ENCODE measurements at regions not wholly inside any gene's neighbourhood (a gene's known extent, or its start where the extent isn't known, plus 50 kb on each side); places are given as distances from the start of the nearest gene placed in this dataset.
"Not testable (repeated sequence)": the region's sequence is repeated elsewhere in the genome, so short reads cannot be mapped to it uniquely, and the experiment has no call there.

DNA sequence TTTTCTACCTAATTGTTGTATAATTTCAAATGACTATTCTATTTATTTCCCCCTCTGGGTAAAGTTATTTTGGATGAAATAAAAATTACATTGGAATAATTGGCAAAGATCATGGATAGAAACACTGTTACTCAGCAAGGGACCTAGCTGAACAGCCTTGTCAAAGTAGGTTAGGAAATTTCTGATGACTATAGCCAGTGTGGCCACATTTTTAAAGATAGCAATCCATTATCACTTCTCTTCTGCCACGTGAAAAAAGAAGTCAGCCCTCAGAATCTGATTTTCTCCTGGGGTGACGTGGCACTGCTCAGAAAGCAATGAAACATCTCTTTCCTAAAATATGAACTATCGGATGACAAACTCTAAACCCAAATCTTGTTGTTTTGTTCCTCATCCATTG lies 784.2 kb upstream of the RIOK2 start:
- Mint-ChIP-seq H3K4me1 (ENCODE audit: low read depth in 2 of 2) (no peaks in the 10 kb centered on the region), H3K27me3 (no peaks in the 10 kb centered on the region), H3K9me3 (peaks cover 0 to 2% of the 10 kb centered on the region in 2 donors), H3K36me3 (ENCODE audit: insufficient read depth) (no peaks in the 10 kb centered on the region), H3K27ac (no peak overlapping the region), H3K4me3 (no peak overlapping the region)
- DNase-seq = no peak
- no peak for ATAC-seq (replicated peaks)

DNA sequence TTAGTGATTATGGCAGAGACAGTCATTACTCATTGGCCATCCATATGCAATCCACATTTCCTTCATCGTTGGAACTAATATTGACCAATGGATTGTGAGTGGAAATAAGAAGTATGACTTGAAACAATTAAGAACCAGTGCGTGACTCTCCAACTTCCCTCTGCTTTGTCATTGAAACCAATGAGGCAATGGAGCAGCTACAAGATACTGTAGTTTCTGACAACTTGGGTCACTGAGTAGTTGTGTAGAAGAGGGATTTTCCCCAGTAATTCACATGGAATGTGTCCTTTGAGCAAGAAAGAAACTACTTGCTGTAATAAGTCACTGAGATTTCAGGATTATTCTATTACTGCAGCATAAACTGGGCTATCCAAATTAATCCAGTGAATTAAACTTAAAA lies 785.3 kb upstream of the RIOK2 start:
- no peaks in the 10 kb centered on the region for H3K27me3 Mint-ChIP-seq
- ATAC-seq (replicated peaks) (no peak), DNase-seq (no peak)
- H3K27ac Mint-ChIP-seq = no peak overlapping the region
- H3K9me3 Mint-ChIP-seq = peaks cover 0 to 2% of the 10 kb centered on the region in 2 donors
- no peak overlapping the region for H3K4me3 Mint-ChIP-seq
- no peaks in the 10 kb centered on the region for H3K4me1 Mint-ChIP-seq (ENCODE audit: low read depth in 2 of 2)
- H3K36me3 Mint-ChIP-seq (ENCODE audit: insufficient read depth) = no peaks in the 10 kb centered on the region

DNA sequence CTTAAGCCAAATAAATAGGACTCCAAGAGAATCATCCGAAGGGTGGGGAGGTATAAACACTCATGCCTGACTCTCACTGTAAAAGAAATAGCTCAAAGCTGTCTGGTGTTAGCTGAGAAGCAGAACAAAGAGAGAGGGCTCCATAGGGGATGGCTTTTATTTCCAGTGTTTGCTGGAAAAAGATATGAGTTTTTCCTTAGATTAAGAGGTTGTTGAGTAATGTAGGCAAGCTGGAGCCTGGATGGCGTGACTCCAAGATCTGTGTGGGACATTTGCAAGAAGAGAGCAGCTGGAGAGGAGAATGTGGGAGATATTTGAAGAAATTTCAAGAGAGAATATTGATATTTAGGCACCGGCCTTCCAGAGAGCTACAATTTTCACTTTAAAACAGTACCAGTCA lies 793.7 kb upstream of the RGMB start:
- no peak overlapping the region for H3K4me3 Mint-ChIP-seq
- no peak overlapping the region for H3K27ac Mint-ChIP-seq
- DNase-seq (no peak), ATAC-seq (replicated peaks) (no peak)
- H3K36me3 Mint-ChIP-seq (ENCODE audit: insufficient read depth) = no peaks in the 10 kb centered on the region
- H3K4me1 Mint-ChIP-seq (ENCODE audit: low read depth in 2 of 2) = no peaks in the 10 kb centered on the region
- H3K9me3 Mint-ChIP-seq = peaks cover 6 to 14% of the 10 kb centered on the region in 2 donors
- H3K27me3 Mint-ChIP-seq = no peaks in the 10 kb centered on the region

DNA sequence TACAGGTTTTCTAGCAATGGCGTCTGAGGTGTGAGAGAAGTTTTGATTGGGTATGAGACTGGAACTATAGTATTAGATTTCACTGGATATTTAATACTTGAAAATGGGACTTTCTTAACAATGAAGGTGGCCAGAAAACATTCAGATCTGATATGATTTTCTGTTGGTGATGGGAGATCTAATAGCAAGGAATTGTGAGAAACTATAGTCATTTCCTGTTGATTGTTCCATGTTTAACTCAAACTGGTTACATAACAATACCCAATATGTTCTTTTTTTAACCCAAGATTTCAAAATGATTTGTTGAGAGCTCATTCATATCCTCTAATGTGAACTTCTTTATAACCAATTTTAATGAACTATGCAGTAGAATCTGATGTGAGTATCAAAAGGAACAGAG lies 793.2 kb upstream of the RGMB start:
- DNase-seq (no peak), ATAC-seq (replicated peaks) (no peak)
- no peaks in the 10 kb centered on the region for H3K36me3 Mint-ChIP-seq (ENCODE audit: insufficient read depth)
- no peaks in the 10 kb centered on the region for H3K27me3 Mint-ChIP-seq
- H3K27ac Mint-ChIP-seq = no peak overlapping the region
- H3K9me3 Mint-ChIP-seq = peaks cover 4 to 10% of the 10 kb centered on the region in 2 donors
- H3K4me3 Mint-ChIP-seq = no peak overlapping the region
- no peaks in the 10 kb centered on the region for H3K4me1 Mint-ChIP-seq (ENCODE audit: low read depth in 2 of 2)

DNA sequence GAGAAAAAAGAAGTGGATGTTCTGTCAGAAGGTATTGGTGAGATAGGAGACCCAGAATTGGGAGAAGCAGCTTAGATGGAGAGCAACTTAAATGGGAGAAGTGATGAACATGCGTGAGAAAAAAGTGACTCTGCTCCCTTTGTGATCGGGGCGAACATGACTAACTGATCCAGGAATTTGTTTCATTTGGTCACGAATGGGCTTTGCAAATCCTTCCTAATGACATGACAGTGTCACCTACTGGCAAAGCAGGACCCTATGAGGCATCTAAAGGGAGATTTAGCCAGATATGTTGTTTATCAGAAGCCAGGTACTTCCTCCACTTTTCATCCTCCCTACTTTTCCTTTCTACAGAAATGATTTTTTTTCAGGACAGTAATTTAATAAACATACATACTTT lies 787.4 kb upstream of the RGMB start:
- H3K4me1 Mint-ChIP-seq (ENCODE audit: low read depth in 2 of 2) = no peaks in the 10 kb centered on the region
- no peak overlapping the region for H3K4me3 Mint-ChIP-seq
- H3K9me3 Mint-ChIP-seq = peaks cover 5 to 14% of the 10 kb centered on the region in 2 donors
- H3K36me3 Mint-ChIP-seq (ENCODE audit: insufficient read depth) = no peaks in the 10 kb centered on the region
- ATAC-seq (replicated peaks) (no peak), DNase-seq (no peak)
- no peak overlapping the region for H3K27ac Mint-ChIP-seq
- H3K27me3 Mint-ChIP-seq = no peaks in the 10 kb centered on the region

DNA sequence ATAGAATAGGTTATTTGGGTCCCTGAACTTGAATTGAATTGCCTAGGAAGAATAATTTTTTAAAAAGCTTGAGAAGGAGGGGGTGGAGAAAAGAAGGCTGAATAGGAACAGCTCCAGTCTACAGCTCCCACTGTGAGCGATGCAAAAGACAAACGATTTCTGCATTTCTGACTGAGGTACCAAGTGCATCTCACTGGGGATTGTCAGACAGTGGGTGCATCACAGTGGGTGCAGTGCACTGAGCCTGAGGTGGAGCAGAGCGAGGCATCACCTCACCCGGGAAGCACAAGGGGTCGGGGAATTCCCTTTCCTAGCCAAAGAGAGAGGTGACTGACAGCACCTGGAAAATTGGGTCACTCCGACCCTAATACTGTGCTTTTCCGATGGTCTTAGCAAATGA lies 782.2 kb upstream of the RGMB start:
- no peak for ATAC-seq (replicated peaks)
- no peak overlapping the region for H3K4me3 Mint-ChIP-seq
- no peak for DNase-seq
- H3K27ac Mint-ChIP-seq = no peak overlapping the region
- no peaks in the 10 kb centered on the region for H3K27me3 Mint-ChIP-seq
- peaks cover 4 to 8% of the 10 kb centered on the region in 2 donors for H3K9me3 Mint-ChIP-seq
- no peaks in the 10 kb centered on the region for H3K36me3 Mint-ChIP-seq (ENCODE audit: insufficient read depth)
- no peaks in the 10 kb centered on the region for H3K4me1 Mint-ChIP-seq (ENCODE audit: low read depth in 2 of 2)

DNA sequence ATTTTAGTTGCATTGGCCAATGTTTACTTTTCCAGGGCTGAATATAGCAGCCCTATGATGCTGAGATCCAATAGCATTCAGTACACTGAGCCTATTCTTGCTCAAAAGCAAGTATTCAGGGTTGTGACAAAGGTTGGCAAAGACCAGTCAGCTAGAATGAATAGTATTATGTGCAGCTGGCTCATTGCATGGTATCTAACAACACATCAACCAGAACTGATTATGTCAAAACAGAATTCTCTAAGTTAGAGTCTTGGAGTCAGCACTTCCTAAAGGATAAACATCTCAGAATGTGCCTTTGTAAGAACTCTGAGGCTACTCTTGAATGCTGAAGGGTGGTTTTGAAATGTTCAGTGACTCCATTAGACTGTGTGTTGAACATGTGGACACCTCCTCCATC lies 774.5 kb upstream of the RGMB start:
- Mint-ChIP-seq H3K9me3 (peaks cover 0 to 7% of the 10 kb centered on the region in 2 donors), H3K27ac (no peak overlapping the region), H3K27me3 (no peaks in the 10 kb centered on the region), H3K36me3 (ENCODE audit: insufficient read depth) (no peaks in the 10 kb centered on the region), H3K4me1 (ENCODE audit: low read depth in 2 of 2) (no peaks in the 10 kb centered on the region), H3K4me3 (no peak overlapping the region)
- DNase-seq (no peak), ATAC-seq (replicated peaks) (no peak)

DNA sequence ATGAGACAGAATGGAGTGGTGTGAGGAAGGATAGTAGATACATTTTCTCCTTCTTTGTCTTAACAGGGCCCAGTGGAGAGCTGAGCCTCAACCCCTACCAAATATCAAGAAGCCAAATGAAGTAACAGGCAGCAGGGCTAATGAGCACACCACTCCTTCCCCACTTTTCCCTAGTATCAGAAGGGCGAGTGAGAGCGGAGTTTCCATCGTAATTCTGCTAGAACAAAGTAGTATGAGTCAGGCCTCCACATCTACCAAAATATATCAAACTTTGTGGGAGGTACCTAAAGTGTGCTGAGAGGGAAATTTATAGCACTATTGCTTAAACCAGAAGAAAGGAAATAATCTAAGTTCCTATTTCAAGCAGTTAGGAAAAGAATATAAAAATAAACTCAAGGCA lies 769.0 kb upstream of the RGMB start:
- Mint-ChIP-seq H3K27ac (no peak overlapping the region), H3K4me3 (no peak overlapping the region), H3K27me3 (no peaks in the 10 kb centered on the region), H3K9me3 (peaks cover 0 to 2% of the 10 kb centered on the region in 2 donors), H3K4me1 (ENCODE audit: low read depth in 2 of 2) (no peaks in the 10 kb centered on the region), H3K36me3 (ENCODE audit: insufficient read depth) (no peaks in the 10 kb centered on the region)
- ATAC-seq (replicated peaks) = no peak
- DNase-seq = no peak

DNA sequence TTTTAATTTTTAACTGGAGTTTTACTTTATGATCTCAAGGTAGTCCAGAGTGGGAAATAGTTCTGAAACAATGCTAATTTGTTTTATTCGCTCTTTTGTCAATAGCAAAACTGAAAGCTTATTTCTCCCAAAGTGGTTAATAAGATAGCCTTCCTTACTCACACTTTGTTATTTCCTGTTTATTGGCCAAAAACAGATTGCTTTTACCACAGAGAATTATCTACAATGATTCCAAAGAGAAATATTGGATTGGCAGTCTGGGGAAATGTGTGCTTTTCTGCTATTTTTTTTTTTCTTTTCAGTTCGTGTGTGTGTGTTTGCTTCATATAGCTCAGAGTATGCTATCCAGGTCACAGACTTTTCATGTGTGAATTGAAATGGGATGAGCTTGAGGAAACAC lies 756.7 kb upstream of the RGMB start:
- Mint-ChIP-seq H3K9me3 (peaks cover 4 to 7% of the 10 kb centered on the region in 2 donors), H3K36me3 (ENCODE audit: insufficient read depth) (no peaks in the 10 kb centered on the region), H3K27me3 (no peaks in the 10 kb centered on the region), H3K27ac (no peak overlapping the region), H3K4me1 (ENCODE audit: low read depth in 2 of 2) (no peaks in the 10 kb centered on the region), H3K4me3 (no peak overlapping the region)
- DNase-seq (no peak), ATAC-seq (replicated peaks) (no peak)

DNA sequence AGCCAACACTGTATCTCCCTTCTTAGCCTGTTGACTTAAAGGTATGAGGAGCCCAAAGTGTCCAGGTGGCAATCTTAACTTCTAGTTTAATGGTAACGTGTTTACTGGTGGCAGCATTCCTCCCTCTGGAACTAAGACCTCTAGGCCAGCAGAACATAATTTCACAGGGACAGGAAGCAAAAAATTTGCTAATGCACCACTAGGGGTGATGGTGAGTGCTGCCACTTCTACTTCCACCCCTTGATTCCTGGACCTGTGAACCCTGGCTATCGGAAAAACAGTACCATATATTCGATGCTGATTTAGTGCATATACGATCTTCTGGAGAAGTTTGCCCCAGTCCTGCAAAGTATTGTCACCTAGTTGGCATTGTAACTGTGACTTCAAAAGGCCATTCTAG lies 743.2 kb upstream of the RGMB start:
- not testable (repeated sequence) for H3K36me3 Mint-ChIP-seq (ENCODE audit: insufficient read depth); H3K27ac Mint-ChIP-seq; DNase-seq; ATAC-seq (replicated peaks); H3K4me1 Mint-ChIP-seq (ENCODE audit: low read depth in 2 of 2); H3K27me3 Mint-ChIP-seq; H3K4me3 Mint-ChIP-seq
- peaks cover 6 to 13% of the 10 kb centered on the region in 2 donors for H3K9me3 Mint-ChIP-seq

DNA sequence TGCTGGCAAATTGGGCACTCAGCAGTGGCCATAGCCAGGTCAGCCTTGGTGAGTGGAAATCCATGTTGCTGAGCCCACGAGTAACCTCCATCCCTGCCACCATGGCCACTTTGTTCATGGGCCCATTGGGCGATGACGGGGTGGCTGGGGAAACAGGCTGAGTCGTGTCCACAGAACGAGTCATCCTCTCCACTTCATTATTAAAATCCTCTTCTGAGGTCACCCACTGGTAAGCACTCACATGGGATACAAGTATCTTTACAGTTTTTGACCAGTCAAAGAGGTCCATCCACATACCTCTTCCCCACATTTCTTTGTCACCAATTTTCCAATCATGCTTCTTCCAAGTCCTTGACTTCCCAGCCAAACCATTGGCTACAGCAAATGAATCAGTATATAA lies 742.4 kb upstream of the RGMB start:
- not testable (repeated sequence) for H3K4me3 Mint-ChIP-seq; ATAC-seq (replicated peaks); H3K36me3 Mint-ChIP-seq (ENCODE audit: insufficient read depth); DNase-seq; H3K4me1 Mint-ChIP-seq (ENCODE audit: low read depth in 2 of 2); H3K27ac Mint-ChIP-seq; H3K27me3 Mint-ChIP-seq
- H3K9me3 Mint-ChIP-seq = peaks cover 0 to 12% of the 10 kb centered on the region in 2 donors

DNA sequence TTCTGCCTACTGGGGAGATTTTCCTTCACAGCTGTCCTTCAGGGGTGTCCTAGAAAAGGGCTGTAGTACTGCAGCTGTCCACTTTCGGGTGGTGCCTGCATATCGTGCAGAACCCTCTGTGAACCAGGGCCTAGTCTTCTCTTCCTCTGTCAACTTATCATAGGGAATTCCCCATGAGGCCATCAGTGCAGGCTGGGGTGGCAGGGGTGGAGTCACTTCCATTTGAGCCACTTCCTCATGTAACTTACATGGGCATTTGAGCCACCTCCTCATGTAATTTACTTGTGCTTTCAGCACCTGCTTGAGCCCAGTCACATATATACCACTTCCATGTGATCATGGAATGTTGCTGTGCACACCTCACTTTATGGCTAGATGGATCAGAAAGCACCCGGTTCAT lies 742.0 kb upstream of the RGMB start:
- H3K27me3 Mint-ChIP-seq = no peaks in the 10 kb centered on the region
- ATAC-seq (replicated peaks) (no peak), DNase-seq (no peak)
- no peaks in the 10 kb centered on the region for H3K4me1 Mint-ChIP-seq (ENCODE audit: low read depth in 2 of 2)
- no peak overlapping the region for H3K4me3 Mint-ChIP-seq
- H3K9me3 Mint-ChIP-seq = peaks cover 0 to 12% of the 10 kb centered on the region in 2 donors
- no peak overlapping the region for H3K27ac Mint-ChIP-seq
- H3K36me3 Mint-ChIP-seq (ENCODE audit: insufficient read depth) = no peaks in the 10 kb centered on the region

DNA sequence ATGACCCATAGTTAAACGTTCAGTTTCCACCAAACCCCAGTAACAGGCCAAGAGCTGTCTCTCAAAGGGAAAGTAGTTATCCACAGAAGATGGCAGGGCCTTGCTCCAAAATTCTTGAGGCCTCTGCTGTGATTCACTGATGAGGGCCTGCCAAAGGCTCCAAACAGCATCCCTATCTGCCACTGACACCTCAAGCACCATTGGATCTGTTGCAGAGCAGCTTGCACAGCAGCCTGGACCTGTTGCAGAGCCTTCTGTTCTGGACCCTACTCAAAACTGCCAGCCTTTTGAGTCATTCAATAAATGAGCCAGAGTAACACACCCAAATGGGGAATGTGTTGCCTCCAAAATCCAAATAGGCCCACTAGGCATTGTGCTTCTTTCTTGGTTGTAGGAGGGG lies 741.5 kb upstream of the RGMB start:
- no peaks in the 10 kb centered on the region for H3K27me3 Mint-ChIP-seq
- H3K36me3 Mint-ChIP-seq (ENCODE audit: insufficient read depth) = no peaks in the 10 kb centered on the region
- no peak overlapping the region for H3K27ac Mint-ChIP-seq
- no peaks in the 10 kb centered on the region for H3K4me1 Mint-ChIP-seq (ENCODE audit: low read depth in 2 of 2)
- ATAC-seq (replicated peaks) (no peak), DNase-seq (no peak)
- H3K4me3 Mint-ChIP-seq = no peak overlapping the region
- H3K9me3 Mint-ChIP-seq = peaks cover 0 to 12% of the 10 kb centered on the region in 2 donors

DNA sequence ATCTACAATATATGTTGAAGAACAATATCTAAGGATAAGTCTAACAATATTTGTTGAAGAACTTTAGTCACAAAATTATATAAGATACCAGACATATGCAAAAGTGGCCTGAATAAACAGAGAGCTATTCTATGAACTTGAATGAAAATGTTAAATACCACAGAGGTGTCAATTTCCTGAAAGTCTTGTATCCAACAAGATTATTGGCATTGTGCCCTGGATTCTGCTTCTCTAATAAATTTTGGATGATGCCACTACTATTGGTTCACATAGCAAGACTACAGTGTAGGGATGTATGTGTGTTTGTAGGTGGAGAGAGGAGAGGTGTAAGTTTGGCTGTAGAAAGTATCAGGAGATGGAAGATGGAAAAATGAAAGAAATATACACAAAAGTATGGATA lies 731.8 kb upstream of the RGMB start:
- no peaks in the 10 kb centered on the region for H3K27me3 Mint-ChIP-seq
- H3K27ac Mint-ChIP-seq = no peak overlapping the region
- H3K4me3 Mint-ChIP-seq = no peak overlapping the region
- H3K9me3 Mint-ChIP-seq = peaks cover 3 to 7% of the 10 kb centered on the region in 2 donors
- DNase-seq = no peak
- H3K4me1 Mint-ChIP-seq (ENCODE audit: low read depth in 2 of 2) = no peaks in the 10 kb centered on the region
- no peak for ATAC-seq (replicated peaks)
- no peaks in the 10 kb centered on the region for H3K36me3 Mint-ChIP-seq (ENCODE audit: insufficient read depth)

DNA sequence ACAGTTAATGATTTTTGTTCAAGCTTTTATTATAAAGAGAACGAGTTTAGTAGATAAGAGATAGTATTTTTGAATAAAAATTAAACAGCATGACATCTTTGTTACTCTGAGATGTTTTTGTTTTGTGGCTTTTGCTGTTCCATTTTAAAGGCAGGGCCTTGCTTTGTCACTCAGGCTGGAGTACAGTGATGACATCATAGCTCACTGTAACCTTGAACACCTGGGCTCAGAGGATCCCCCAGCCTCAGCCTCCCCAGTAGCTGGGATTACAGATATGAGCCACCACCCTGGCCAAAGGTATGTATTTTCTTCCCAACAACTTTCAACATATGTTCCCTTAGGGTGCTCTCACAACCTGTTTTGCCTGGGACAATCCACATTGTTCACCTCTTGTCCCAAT lies 730.9 kb upstream of the RGMB start:
- DNase-seq (no peak), ATAC-seq (replicated peaks) (no peak)
- no peaks in the 10 kb centered on the region for H3K27me3 Mint-ChIP-seq
- H3K4me3 Mint-ChIP-seq = no peak overlapping the region
- no peaks in the 10 kb centered on the region for H3K36me3 Mint-ChIP-seq (ENCODE audit: insufficient read depth)
- H3K27ac Mint-ChIP-seq = no peak overlapping the region
- peaks cover 3 to 7% of the 10 kb centered on the region in 2 donors for H3K9me3 Mint-ChIP-seq
- H3K4me1 Mint-ChIP-seq (ENCODE audit: low read depth in 2 of 2) = no peaks in the 10 kb centered on the region

All from effector memory CD8-positive, alpha-beta T cell (primary cell).